ENCODE measurements at regions not wholly inside any gene's neighbourhood (a gene's known extent, or its start where the extent isn't known, plus 50 kb on each side); places are given as distances from the start of the nearest gene placed in this dataset.

DNA sequence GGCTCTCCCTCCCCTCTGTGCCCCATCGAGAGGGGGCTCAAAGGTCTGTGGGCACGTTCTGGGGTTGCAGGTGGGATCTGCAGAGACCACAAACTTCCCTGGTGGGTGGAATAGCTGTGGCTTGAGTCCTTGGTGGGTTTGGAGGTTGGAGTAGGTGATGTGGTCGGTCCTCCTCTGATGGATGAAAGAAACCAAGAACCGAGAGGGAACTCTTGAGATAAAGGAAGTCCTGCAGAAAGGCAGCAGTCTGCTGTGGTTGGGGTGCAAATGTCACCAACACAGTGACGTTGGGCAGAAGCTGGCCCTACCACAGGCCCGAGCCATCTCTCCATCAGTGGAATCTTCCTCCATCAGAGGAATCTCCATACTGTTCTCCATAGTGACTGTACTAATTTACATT lies 171.8 kb downstream of the FCRL5 start:
- TF ChIP-seq, protein P1, sequence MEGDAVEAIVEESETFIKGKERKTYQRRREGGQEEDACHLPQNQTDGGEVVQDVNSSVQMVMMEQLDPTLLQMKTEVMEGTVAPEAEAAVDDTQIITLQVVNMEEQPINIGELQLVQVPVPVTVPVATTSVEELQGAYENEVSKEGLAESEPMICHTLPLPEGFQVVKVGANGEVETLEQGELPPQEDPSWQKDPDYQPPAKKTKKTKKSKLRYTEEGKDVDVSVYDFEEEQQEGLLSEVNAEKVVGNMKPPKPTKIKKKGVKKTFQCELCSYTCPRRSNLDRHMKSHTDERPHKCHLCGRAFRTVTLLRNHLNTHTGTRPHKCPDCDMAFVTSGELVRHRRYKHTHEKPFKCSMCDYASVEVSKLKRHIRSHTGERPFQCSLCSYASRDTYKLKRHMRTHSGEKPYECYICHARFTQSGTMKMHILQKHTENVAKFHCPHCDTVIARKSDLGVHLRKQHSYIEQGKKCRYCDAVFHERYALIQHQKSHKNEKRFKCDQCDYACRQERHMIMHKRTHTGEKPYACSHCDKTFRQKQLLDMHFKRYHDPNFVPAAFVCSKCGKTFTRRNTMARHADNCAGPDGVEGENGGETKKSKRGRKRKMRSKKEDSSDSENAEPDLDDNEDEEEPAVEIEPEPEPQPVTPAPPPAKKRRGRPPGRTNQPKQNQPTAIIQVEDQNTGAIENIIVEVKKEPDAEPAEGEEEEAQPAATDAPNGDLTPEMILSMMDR (IDR thresholded peaks at IDR 0.05) = no peak
- TF ChIP-seq ZNF138 (CRISPR knock-in tag; conservative IDR thresholded peaks at IDR 0.05) (no peak), ZNF671 (CRISPR knock-in tag; IDR thresholded peaks at IDR 0.05) (no peak), ZNF121 (CRISPR knock-in tag; IDR thresholded peaks at IDR 0.05) (no peak), NR1H2 (CRISPR knock-in tag; IDR thresholded peaks at IDR 0.05) (no peak), TEAD1 (CRISPR knock-in tag; IDR thresholded peaks at IDR 0.05) (no peak), TEAD4 (CRISPR knock-in tag; IDR thresholded peaks at IDR 0.05) (no peak), ATF2 (CRISPR knock-in tag; IDR thresholded peaks at IDR 0.05; ENCODE audit: borderline replicate concordance, low read depth) (no peak), ZNF396 (CRISPR knock-in tag; IDR thresholded peaks at IDR 0.05; ENCODE audit: borderline replicate concordance) (no peak)
- TF ChIP-seq, protein P2, sequence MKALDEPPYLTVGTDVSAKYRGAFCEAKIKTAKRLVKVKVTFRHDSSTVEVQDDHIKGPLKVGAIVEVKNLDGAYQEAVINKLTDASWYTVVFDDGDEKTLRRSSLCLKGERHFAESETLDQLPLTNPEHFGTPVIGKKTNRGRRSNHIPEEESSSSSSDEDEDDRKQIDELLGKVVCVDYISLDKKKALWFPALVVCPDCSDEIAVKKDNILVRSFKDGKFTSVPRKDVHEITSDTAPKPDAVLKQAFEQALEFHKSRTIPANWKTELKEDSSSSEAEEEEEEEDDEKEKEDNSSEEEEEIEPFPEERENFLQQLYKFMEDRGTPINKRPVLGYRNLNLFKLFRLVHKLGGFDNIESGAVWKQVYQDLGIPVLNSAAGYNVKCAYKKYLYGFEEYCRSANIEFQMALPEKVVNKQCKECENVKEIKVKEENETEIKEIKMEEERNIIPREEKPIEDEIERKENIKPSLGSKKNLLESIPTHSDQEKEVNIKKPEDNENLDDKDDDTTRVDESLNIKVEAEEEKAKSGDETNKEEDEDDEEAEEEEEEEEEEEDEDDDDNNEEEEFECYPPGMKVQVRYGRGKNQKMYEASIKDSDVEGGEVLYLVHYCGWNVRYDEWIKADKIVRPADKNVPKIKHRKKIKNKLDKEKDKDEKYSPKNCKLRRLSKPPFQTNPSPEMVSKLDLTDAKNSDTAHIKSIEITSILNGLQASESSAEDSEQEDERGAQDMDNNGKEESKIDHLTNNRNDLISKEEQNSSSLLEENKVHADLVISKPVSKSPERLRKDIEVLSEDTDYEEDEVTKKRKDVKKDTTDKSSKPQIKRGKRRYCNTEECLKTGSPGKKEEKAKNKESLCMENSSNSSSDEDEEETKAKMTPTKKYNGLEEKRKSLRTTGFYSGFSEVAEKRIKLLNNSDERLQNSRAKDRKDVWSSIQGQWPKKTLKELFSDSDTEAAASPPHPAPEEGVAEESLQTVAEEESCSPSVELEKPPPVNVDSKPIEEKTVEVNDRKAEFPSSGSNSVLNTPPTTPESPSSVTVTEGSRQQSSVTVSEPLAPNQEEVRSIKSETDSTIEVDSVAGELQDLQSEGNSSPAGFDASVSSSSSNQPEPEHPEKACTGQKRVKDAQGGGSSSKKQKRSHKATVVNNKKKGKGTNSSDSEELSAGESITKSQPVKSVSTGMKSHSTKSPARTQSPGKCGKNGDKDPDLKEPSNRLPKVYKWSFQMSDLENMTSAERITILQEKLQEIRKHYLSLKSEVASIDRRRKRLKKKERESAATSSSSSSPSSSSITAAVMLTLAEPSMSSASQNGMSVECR (CRISPR knock-in tag; IDR thresholded peaks at IDR 0.05; ENCODE audit: borderline replicate concordance) = no peak
- TF ChIP-seq, protein P3, sequence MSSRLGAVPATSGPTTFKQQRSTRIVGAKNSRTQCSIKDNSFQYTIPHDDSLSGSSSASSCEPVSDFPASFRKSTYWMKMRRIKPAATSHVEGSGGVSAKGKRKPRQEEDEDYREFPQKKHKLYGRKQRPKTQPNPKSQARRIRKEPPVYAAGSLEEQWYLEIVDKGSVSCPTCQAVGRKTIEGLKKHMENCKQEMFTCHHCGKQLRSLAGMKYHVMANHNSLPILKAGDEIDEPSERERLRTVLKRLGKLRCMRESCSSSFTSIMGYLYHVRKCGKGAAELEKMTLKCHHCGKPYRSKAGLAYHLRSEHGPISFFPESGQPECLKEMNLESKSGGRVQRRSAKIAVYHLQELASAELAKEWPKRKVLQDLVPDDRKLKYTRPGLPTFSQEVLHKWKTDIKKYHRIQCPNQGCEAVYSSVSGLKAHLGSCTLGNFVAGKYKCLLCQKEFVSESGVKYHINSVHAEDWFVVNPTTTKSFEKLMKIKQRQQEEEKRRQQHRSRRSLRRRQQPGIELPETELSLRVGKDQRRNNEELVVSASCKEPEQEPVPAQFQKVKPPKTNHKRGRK (CRISPR knock-in tag; IDR thresholded peaks at IDR 0.05; ENCODE audit: borderline replicate concordance) = no peak
- TF ChIP-seq, protein P4, sequence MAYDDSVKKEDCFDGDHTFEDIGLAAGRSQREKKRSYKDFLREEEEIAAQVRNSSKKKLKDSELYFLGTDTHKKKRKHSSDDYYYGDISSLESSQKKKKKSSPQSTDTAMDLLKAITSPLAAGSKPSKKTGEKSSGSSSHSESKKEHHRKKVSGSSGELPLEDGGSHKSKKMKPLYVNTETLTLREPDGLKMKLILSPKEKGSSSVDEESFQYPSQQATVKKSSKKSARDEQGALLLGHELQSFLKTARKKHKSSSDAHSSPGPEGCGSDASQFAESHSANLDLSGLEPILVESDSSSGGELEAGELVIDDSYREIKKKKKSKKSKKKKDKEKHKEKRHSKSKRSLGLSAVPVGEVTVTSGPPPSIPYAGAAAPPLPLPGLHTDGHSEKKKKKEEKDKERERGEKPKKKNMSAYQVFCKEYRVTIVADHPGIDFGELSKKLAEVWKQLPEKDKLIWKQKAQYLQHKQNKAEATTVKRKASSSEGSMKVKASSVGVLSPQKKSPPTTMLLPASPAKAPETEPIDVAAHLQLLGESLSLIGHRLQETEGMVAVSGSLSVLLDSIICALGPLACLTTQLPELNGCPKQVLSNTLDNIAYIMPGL (CRISPR knock-in tag; IDR thresholded peaks at IDR 0.05) = no peak

All from WTC11 (cell line).